ENCODE measurements at regions not wholly inside any gene's neighbourhood (a gene's known extent, or its start where the extent isn't known, plus 50 kb on each side); places are given as distances from the start of the nearest gene placed in this dataset.

DNA sequence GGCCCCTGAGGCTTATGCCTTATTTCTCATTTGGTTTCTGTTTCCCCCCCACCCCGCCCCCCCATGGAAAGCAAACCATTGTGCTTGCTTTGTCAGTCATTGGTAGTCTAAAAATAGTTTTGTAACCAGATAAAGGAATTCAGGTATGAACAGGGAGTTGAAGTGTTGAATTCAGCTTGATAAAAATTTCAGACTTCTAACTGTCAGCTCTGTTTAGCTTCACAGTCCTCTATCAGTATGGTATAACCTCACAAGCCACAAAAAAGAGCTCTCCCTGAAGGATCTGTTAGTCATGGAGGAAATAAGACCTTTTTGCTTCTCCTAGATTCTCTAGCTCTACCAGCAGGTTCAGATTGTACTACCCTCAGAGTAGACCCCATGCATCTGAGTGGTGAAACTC, 378.1 kb downstream of the TMEM38B start:
- Histone ChIP-seq H4K20me1 (ENCODE audit: insufficient read depth) (no peaks in the 10 kb centered on the region), H3K4me2 (ENCODE audit: low read length) (no peak overlapping the region)

GRCh38 chr9:106074006-106074405, 379.7 kb downstream of the TMEM38B start:
- TF ChIP-seq REST (IDR thresholded peaks at IDR 0.05; ENCODE audit: borderline replicate concordance) = no peak
- TF ChIP-seq EZH2 (IDR thresholded peaks at IDR 0.05; ENCODE audit: borderline replicate concordance, insufficient read depth, low read length, poor library complexity, severe bottlenecking) = no peak
- TF ChIP-seq POLR2AphosphoS5 (IDR thresholded peaks at IDR 0.05) = no peak
- TF ChIP-seq SMC3 (conservative IDR thresholded peaks at IDR 0.05; ENCODE audit: poor library complexity) = no peak
- TF ChIP-seq, protein P1, sequence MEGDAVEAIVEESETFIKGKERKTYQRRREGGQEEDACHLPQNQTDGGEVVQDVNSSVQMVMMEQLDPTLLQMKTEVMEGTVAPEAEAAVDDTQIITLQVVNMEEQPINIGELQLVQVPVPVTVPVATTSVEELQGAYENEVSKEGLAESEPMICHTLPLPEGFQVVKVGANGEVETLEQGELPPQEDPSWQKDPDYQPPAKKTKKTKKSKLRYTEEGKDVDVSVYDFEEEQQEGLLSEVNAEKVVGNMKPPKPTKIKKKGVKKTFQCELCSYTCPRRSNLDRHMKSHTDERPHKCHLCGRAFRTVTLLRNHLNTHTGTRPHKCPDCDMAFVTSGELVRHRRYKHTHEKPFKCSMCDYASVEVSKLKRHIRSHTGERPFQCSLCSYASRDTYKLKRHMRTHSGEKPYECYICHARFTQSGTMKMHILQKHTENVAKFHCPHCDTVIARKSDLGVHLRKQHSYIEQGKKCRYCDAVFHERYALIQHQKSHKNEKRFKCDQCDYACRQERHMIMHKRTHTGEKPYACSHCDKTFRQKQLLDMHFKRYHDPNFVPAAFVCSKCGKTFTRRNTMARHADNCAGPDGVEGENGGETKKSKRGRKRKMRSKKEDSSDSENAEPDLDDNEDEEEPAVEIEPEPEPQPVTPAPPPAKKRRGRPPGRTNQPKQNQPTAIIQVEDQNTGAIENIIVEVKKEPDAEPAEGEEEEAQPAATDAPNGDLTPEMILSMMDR (IDR thresholded peaks at IDR 0.05; ENCODE audit: poor library complexity, severe bottlenecking) = no peak

More for the DNA sequence above, 378.1 kb downstream of the TMEM38B start:
- H2AFZ ChIP-seq (ENCODE audit: low read depth, low read length) = no peak overlapping the region
- H3K9me3 ChIP-seq (ENCODE audit: low read length) = no peaks in the 10 kb centered on the region
- H3K9ac ChIP-seq (ENCODE audit: low read length) = no peak overlapping the region
- TF ChIP-seq SMC3 (conservative IDR thresholded peaks at IDR 0.05; ENCODE audit: poor library complexity) (no peak), MXI1 (conservative IDR thresholded peaks at IDR 0.05; ENCODE audit: poor library complexity, severe bottlenecking) (no peak), REST (IDR thresholded peaks at IDR 0.05; ENCODE audit: borderline replicate concordance) (no peak), POLR2AphosphoS5 (IDR thresholded peaks at IDR 0.05) (no peak), EZH2 (IDR thresholded peaks at IDR 0.05; ENCODE audit: borderline replicate concordance, insufficient read depth, low read length, poor library complexity, severe bottlenecking) (no peak), EP300 (conservative IDR thresholded peaks at IDR 0.05; ENCODE audit: poor library complexity, severe bottlenecking) (no peak), RAD21 (conservative IDR thresholded peaks at IDR 0.05) (no peak), TAF1 (IDR thresholded peaks at IDR 0.05; ENCODE audit: low read depth) (no peak)
- TF ChIP-seq, protein P1 (IDR thresholded peaks at IDR 0.05; ENCODE audit: poor library complexity, severe bottlenecking) = no peak
- H3F3A ChIP-seq (ENCODE audit: insufficient read depth, low read length, poor library complexity, severe bottlenecking) = no peaks in the 10 kb centered on the region
- no peaks in the 10 kb centered on the region for H3K36me3 ChIP-seq (ENCODE audit: insufficient read depth, low read length)
- no peaks in the 10 kb centered on the region for H3K9me2 ChIP-seq (ENCODE audit: insufficient read depth, low read length)
- no peaks in the 10 kb centered on the region for H3K27me3 ChIP-seq (ENCODE audit: insufficient read depth, low read depth, low read length)
- no peaks in the 10 kb centered on the region for H3K79me2 ChIP-seq (replicated peaks; ENCODE audit: insufficient read depth, low read length)
- H3K4me3 ChIP-seq (ENCODE audit: low read length) = no peak overlapping the region
- H3K27ac ChIP-seq (ENCODE audit: low read length) = no peak overlapping the region

More at GRCh38 chr9:106074006-106074405, 379.7 kb downstream of the TMEM38B start:
- H4K20me1 ChIP-seq (ENCODE audit: insufficient read depth) = no peaks in the 10 kb centered on the region
- H3K9ac ChIP-seq (ENCODE audit: low read length) = no peak overlapping the region
- no peak overlapping the region for H2AFZ ChIP-seq (ENCODE audit: low read depth, low read length)
- no peak overlapping the region for H3K27ac ChIP-seq (ENCODE audit: low read length)
- no peaks in the 10 kb centered on the region for H3K9me3 ChIP-seq (ENCODE audit: low read length)
- no peaks in the 10 kb centered on the region for H3K79me2 ChIP-seq (replicated peaks; ENCODE audit: insufficient read depth, low read length)
- no peaks in the 10 kb centered on the region for H3K9me2 ChIP-seq (ENCODE audit: insufficient read depth, low read length)
- H3K4me2 ChIP-seq (ENCODE audit: low read length) = no peak overlapping the region
- H3K4me3 ChIP-seq (ENCODE audit: low read length) = no peak overlapping the region
- no peaks in the 10 kb centered on the region for H3F3A ChIP-seq (ENCODE audit: insufficient read depth, low read length, poor library complexity, severe bottlenecking)
- H3K36me3 ChIP-seq (ENCODE audit: insufficient read depth, low read length) = no peaks in the 10 kb centered on the region
- H3K27me3 ChIP-seq (ENCODE audit: insufficient read depth, low read depth, low read length) = no peaks in the 10 kb centered on the region

Data from neural cell (in vitro differentiated cells).